Adrenal gland (tissue), 5 donors: ENCODE measurements at regions not wholly inside any gene's neighbourhood (a gene's known extent, or its start where the extent isn't known, plus 50 kb on each side); places are given as distances from the start of the nearest gene placed in this dataset.

Experiments used
- CTCF ChIP-seq, 6 experiments: fragments of 450-650 bp in 4 of 6; fragments of 200-600 bp in 2 of 6; sonication (generic) in 1 of 6; IDR thresholded peaks; 1 replicate in 5 of 6; 2 replicates in 1 of 6; pipeline versions ENCODE4 v1.5.1 to v1.8.0; 2016 to 2021; ENCODE audit warnings: antibody characterized with exemption in 6 of 6, mild to moderate bottlenecking in 2 of 6, moderate library complexity in 1 of 6
- POLR2A ChIP-seq, 2 donors: fragments of 450-650 bp; IDR thresholded peaks; one replicate each; pipeline ENCODE4 v1.6.1; 2017; ENCODE audit warnings: antibody characterized with exemption in 2 of 2, mild to moderate bottlenecking in 2 of 2, moderate library complexity in 1 of 2
- donor health status: DM: no; HTN: no; CAD: no.

GRCh38 chr4:3628868-3629175 lies 96.6 kb upstream of the LRPAP1 start:
- TF ChIP-seq POLR2A (IDR thresholded peaks at IDR 0.05) (no peak), CTCF (IDR thresholded peaks at IDR 0.05) (no peak)
